Activated CD8-positive, alpha-beta memory T cell treated with anti-CD3 and anti-CD28 coated beads, Interleukin-2, amount 10 ng/mL, durations not matched to agents 7 days and 5 days (primary cell): ENCODE measurements at regions not wholly inside any gene's neighbourhood (a gene's known extent, or its start where the extent isn't known, plus 50 kb on each side); places are given as distances from the start of the nearest gene placed in this dataset.

Source experiments
- ATAC-seq: fragments of 150-1000 bp; cut with Tn5 transposase; one replicate; pipeline ENCODE4 v1.10.0; 2021; ENCODE audit warnings: moderate library complexity
- CTCF ChIA-PET: fragments of 350-600 bp; sonication (Branson Sonifier 250); formaldehyde crosslinking; loops from one replicate; lab custom pipeline; 2021; ENCODE audit warnings: antibody characterized with exemption; lab: Charles Lee
- DNase-seq: peaks from one replicate; pipeline ENCODE4 v3.0.0-alpha.2; 2020
- H3K27ac Mint-ChIP-seq: one replicate; pipeline ENCODE4 v1.8.0; 2021; ENCODE audit warnings: mild to moderate bottlenecking, mixed read lengths
- H3K27me3 Mint-ChIP-seq: one replicate; pipeline ENCODE4 v1.8.0; 2021; ENCODE audit warnings: mixed read lengths
- H3K36me3 Mint-ChIP-seq: one replicate; pipeline ENCODE4 v1.8.0; 2021; ENCODE audit warnings: mild to moderate bottlenecking, mixed read lengths
- H3K4me1 Mint-ChIP-seq: one replicate; pipeline ENCODE4 v1.8.0; 2021; ENCODE audit warnings: mixed read lengths
- H3K4me3 Mint-ChIP-seq: one replicate; pipeline ENCODE4 v1.8.0; 2021; ENCODE audit warnings: mild to moderate bottlenecking, moderate library complexity, mixed read lengths
- H3K9me3 Mint-ChIP-seq: one replicate; pipeline ENCODE4 v1.8.0; 2022; ENCODE audit warnings: low read depth, mixed read lengths

GRCh38 chr9:80968611-80969010, 720.7 kb downstream of the TLE1 start:
- DNase-seq (no peak), ATAC-seq (no peak)
- H3K27me3 Mint-ChIP-seq = no peaks in the 10 kb centered on the region
- no peaks in the 10 kb centered on the region for H3K36me3 Mint-ChIP-seq
- H3K9me3 Mint-ChIP-seq = peaks cover 8% of the 10 kb centered on the region
- H3K4me1 Mint-ChIP-seq = no peaks in the 10 kb centered on the region
- H3K27ac Mint-ChIP-seq = no peak overlapping the region
- H3K4me3 Mint-ChIP-seq = no peak overlapping the region
- CTCF ChIA-PET = no interaction called here

GRCh38 chr9:80964914-80965313, 724.4 kb downstream of the TLE1 start:
- CTCF ChIA-PET = no interaction called here
- Mint-ChIP-seq H3K4me1 (no peaks in the 10 kb centered on the region), H3K9me3 (peaks cover 8% of the 10 kb centered on the region), H3K4me3 (no peak overlapping the region), H3K27me3 (no peaks in the 10 kb centered on the region), H3K36me3 (no peaks in the 10 kb centered on the region), H3K27ac (no peak overlapping the region)
- no peak for ATAC-seq
- no peak for DNase-seq

GRCh38 chr9:80964374-80964773, 725.0 kb downstream of the TLE1 start:
- no peaks in the 10 kb centered on the region for H3K36me3 Mint-ChIP-seq
- no peak for ATAC-seq
- H3K27me3 Mint-ChIP-seq = no peaks in the 10 kb centered on the region
- H3K9me3 Mint-ChIP-seq = peaks cover 3% of the 10 kb centered on the region
- no peaks in the 10 kb centered on the region for H3K4me1 Mint-ChIP-seq
- H3K4me3 Mint-ChIP-seq = no peak overlapping the region
- H3K27ac Mint-ChIP-seq = no peak overlapping the region
- CTCF ChIA-PET = no interaction called here
- DNase-seq = no peak

GRCh38 chr9:80957801-80958200, 731.5 kb downstream of the TLE1 start:
- Mint-ChIP-seq H3K4me3 (no peak overlapping the region), H3K4me1 (no peaks in the 10 kb centered on the region), H3K27ac (no peak overlapping the region), H3K27me3 (no peaks in the 10 kb centered on the region), H3K9me3 (peaks cover 9% of the 10 kb centered on the region), H3K36me3 (no peaks in the 10 kb centered on the region)
- no peak for ATAC-seq
- CTCF ChIA-PET = no interaction called here
- DNase-seq = no peak

- Mint-ChIP-seq H3K9me3 (peaks cover 9% of the 10 kb centered on the region), H3K4me3 (no peak overlapping the region)
- CTCF ChIA-PET = no interaction called here
Observed at GRCh38 chr9:80954521-80954920, 734.8 kb downstream of the TLE1 start.

GRCh38 chr9:80952363-80952922, 736.9 kb downstream of the TLE1 start:
- H3K4me1 Mint-ChIP-seq = no peaks in the 10 kb centered on the region
- no peaks in the 10 kb centered on the region for H3K36me3 Mint-ChIP-seq
- H3K9me3 Mint-ChIP-seq = peaks cover 6% of the 10 kb centered on the region
- no peak overlapping the region for H3K27ac Mint-ChIP-seq
- no peak for DNase-seq
- no peak for ATAC-seq
- H3K4me3 Mint-ChIP-seq = no peak overlapping the region
- H3K27me3 Mint-ChIP-seq = no peaks in the 10 kb centered on the region
- CTCF ChIA-PET = no interaction called here

More at GRCh38 chr9:80954521-80954920, 734.8 kb downstream of the TLE1 start:
- ATAC-seq (no peak), DNase-seq (no peak)
- no peak overlapping the region for H3K27ac Mint-ChIP-seq
- no peaks in the 10 kb centered on the region for H3K36me3 Mint-ChIP-seq
- H3K4me1 Mint-ChIP-seq = no peaks in the 10 kb centered on the region
- no peaks in the 10 kb centered on the region for H3K27me3 Mint-ChIP-seq

GRCh38 chr9:80951675-80952074, 737.7 kb downstream of the TLE1 start:
- peaks cover 6% of the 10 kb centered on the region for H3K9me3 Mint-ChIP-seq
- no peak overlapping the region for H3K27ac Mint-ChIP-seq
- H3K4me3 Mint-ChIP-seq = no peak overlapping the region
- CTCF ChIA-PET = no interaction called here
- no peaks in the 10 kb centered on the region for H3K27me3 Mint-ChIP-seq
- DNase-seq (no peak), ATAC-seq (no peak)
- H3K4me1 Mint-ChIP-seq = no peaks in the 10 kb centered on the region
- H3K36me3 Mint-ChIP-seq = no peaks in the 10 kb centered on the region

GRCh38 chr9:80948876-80949275, 740.5 kb downstream of the TLE1 start:
- DNase-seq = no peak
- Mint-ChIP-seq H3K36me3 (no peaks in the 10 kb centered on the region), H3K27ac (no peak overlapping the region), H3K27me3 (no peaks in the 10 kb centered on the region), H3K4me3 (no peak overlapping the region), H3K9me3 (peaks cover 2% of the 10 kb centered on the region), H3K4me1 (no peaks in the 10 kb centered on the region)
- ATAC-seq = no peak
- CTCF ChIA-PET = no interaction called here

- ATAC-seq = no peak
- no peak for DNase-seq
- H3K36me3 Mint-ChIP-seq = no peaks in the 10 kb centered on the region
- H3K4me3 Mint-ChIP-seq = no peak overlapping the region
- H3K4me1 Mint-ChIP-seq = no peaks in the 10 kb centered on the region
- CTCF ChIA-PET = no interaction called here
- no peak overlapping the region for H3K27ac Mint-ChIP-seq
- no peaks in the 10 kb centered on the region for H3K27me3 Mint-ChIP-seq
- peaks cover 2% of the 10 kb centered on the region for H3K9me3 Mint-ChIP-seq
Observed at GRCh38 chr9:80948066-80948465, 741.3 kb downstream of the TLE1 start.

GRCh38 chr9:80946496-80947170, 742.7 kb downstream of the TLE1 start:
- no peak for DNase-seq
- Mint-ChIP-seq H3K9me3 (peaks cover 2% of the 10 kb centered on the region), H3K4me1 (no peaks in the 10 kb centered on the region), H3K36me3 (no peaks in the 10 kb centered on the region), H3K27ac (no peak overlapping the region), H3K27me3 (no peaks in the 10 kb centered on the region), H3K4me3 (no peak overlapping the region)
- ATAC-seq = no peak
- CTCF ChIA-PET = no interaction called here

GRCh38 chr9:80945436-80945835, 743.9 kb downstream of the TLE1 start:
- no peak for ATAC-seq
- no peak overlapping the region for H3K4me3 Mint-ChIP-seq
- DNase-seq = no peak
- CTCF ChIA-PET = no interaction called here
- H3K27me3 Mint-ChIP-seq = no peaks in the 10 kb centered on the region
- no peaks in the 10 kb centered on the region for H3K4me1 Mint-ChIP-seq
- H3K9me3 Mint-ChIP-seq = peaks cover 4% of the 10 kb centered on the region
- no peaks in the 10 kb centered on the region for H3K36me3 Mint-ChIP-seq
- H3K27ac Mint-ChIP-seq = no peak overlapping the region

- Mint-ChIP-seq H3K4me1 (no peaks in the 10 kb centered on the region), H3K4me3 (no peak overlapping the region), H3K36me3 (no peaks in the 10 kb centered on the region), H3K27ac (no peak overlapping the region), H3K9me3 (peaks cover 12% of the 10 kb centered on the region), H3K27me3 (no peaks in the 10 kb centered on the region)
- CTCF ChIA-PET = no interaction called here
- no peak for DNase-seq
- ATAC-seq = no peak
Observed at GRCh38 chr9:80937645-80938044, 751.7 kb downstream of the TLE1 start.

GRCh38 chr9:80934095-80934494, 755.3 kb downstream of the TLE1 start:
- CTCF ChIA-PET = no interaction called here
- Mint-ChIP-seq H3K4me3 (no peak overlapping the region), H3K9me3 (peaks cover 9% of the 10 kb centered on the region), H3K27me3 (no peaks in the 10 kb centered on the region), H3K4me1 (no peaks in the 10 kb centered on the region), H3K36me3 (no peaks in the 10 kb centered on the region), H3K27ac (no peak overlapping the region)
- ATAC-seq (no peak), DNase-seq (no peak)

GRCh38 chr9:80932947-80933780, 756.2 kb downstream of the TLE1 start:
- CTCF ChIA-PET = no interaction called here
- ATAC-seq = no peak
- Mint-ChIP-seq H3K4me1 (no peaks in the 10 kb centered on the region), H3K27me3 (no peaks in the 10 kb centered on the region), H3K4me3 (no peak overlapping the region), H3K36me3 (no peaks in the 10 kb centered on the region), H3K9me3 (peaks cover 9% of the 10 kb centered on the region), H3K27ac (no peak overlapping the region)
- no peak for DNase-seq
